ENCODE measurements at regions not wholly inside any gene's neighbourhood (a gene's known extent, or its start where the extent isn't known, plus 50 kb on each side); places are given as distances from the start of the nearest gene placed in this dataset.
"Not testable (repeated sequence)": the region's sequence is repeated elsewhere in the genome, so short reads cannot be mapped to it uniquely, and the experiment has no call there.

GRCh38 chr9:39587844-39588499, 232.5 kb downstream of the SPATA31A1 start:
- no peaks in the 10 kb centered on the region for H3K4me1 Mint-ChIP-seq (ENCODE audit: low read depth)
- H3K4me3 Mint-ChIP-seq: no peak overlapping the region
- H3K27ac Mint-ChIP-seq: no peak overlapping the region
- H3K36me3 Mint-ChIP-seq (ENCODE audit: low read depth): no peaks in the 10 kb centered on the region
- no peaks in the 10 kb centered on the region for H3K9me3 Mint-ChIP-seq
- no peaks in the 10 kb centered on the region for H3K27me3 Mint-ChIP-seq (ENCODE audit: low read depth)

- Mint-ChIP-seq H3K36me3 (ENCODE audit: low read depth) (no peaks in the 10 kb centered on the region), H3K4me1 (ENCODE audit: low read depth) (no peaks in the 10 kb centered on the region), H3K27me3 (ENCODE audit: low read depth) (no peaks in the 10 kb centered on the region), H3K27ac (no peak overlapping the region), H3K9me3 (no peaks in the 10 kb centered on the region), H3K4me3 (no peak overlapping the region)
Observed at GRCh38 chr9:39588500-39589137, 233.2 kb downstream of the SPATA31A1 start.

- not testable (repeated sequence) for H3K36me3 Mint-ChIP-seq (ENCODE audit: low read depth); H3K27me3 Mint-ChIP-seq (ENCODE audit: low read depth); H3K4me1 Mint-ChIP-seq (ENCODE audit: low read depth); H3K4me3 Mint-ChIP-seq; H3K9me3 Mint-ChIP-seq; H3K27ac Mint-ChIP-seq
Observed at GRCh38 chr9:39604089-39604488, 248.6 kb downstream of the SPATA31A1 start.

- H3K27ac Mint-ChIP-seq; H3K27me3 Mint-ChIP-seq (ENCODE audit: low read depth); H3K4me1 Mint-ChIP-seq (ENCODE audit: low read depth); H3K4me3 Mint-ChIP-seq; H3K9me3 Mint-ChIP-seq; H3K36me3 Mint-ChIP-seq (ENCODE audit: low read depth): not testable (repeated sequence)
Observed at GRCh38 chr9:39611449-39612231, 256.2 kb downstream of the SPATA31A1 start.

- H3K27me3 Mint-ChIP-seq (ENCODE audit: low read depth); H3K4me1 Mint-ChIP-seq (ENCODE audit: low read depth); H3K36me3 Mint-ChIP-seq (ENCODE audit: low read depth); H3K27ac Mint-ChIP-seq; H3K9me3 Mint-ChIP-seq; H3K4me3 Mint-ChIP-seq: not testable (repeated sequence)
Observed at GRCh38 chr9:39616480-39616879, 261.0 kb downstream of the SPATA31A1 start.

- not testable (repeated sequence) for H3K4me1 Mint-ChIP-seq (ENCODE audit: low read depth); H3K9me3 Mint-ChIP-seq; H3K36me3 Mint-ChIP-seq (ENCODE audit: low read depth)
Observed at GRCh38 chr9:39624048-39624447, 268.6 kb downstream of the SPATA31A1 start.

GRCh38 chr9:39632071-39632470, 276.6 kb downstream of the SPATA31A1 start:
- H3K27me3 Mint-ChIP-seq (ENCODE audit: low read depth); H3K4me1 Mint-ChIP-seq (ENCODE audit: low read depth); H3K9me3 Mint-ChIP-seq; H3K4me3 Mint-ChIP-seq; H3K36me3 Mint-ChIP-seq (ENCODE audit: low read depth); H3K27ac Mint-ChIP-seq: not testable (repeated sequence)

More at GRCh38 chr9:39624048-39624447, 268.6 kb downstream of the SPATA31A1 start:
- H3K27me3 Mint-ChIP-seq (ENCODE audit: low read depth); H3K27ac Mint-ChIP-seq; H3K4me3 Mint-ChIP-seq: not testable (repeated sequence)

GRCh38 chr9:39649029-39649428, 293.6 kb downstream of the SPATA31A1 start:
- H3K4me1 Mint-ChIP-seq (ENCODE audit: low read depth); H3K27me3 Mint-ChIP-seq (ENCODE audit: low read depth); H3K36me3 Mint-ChIP-seq (ENCODE audit: low read depth); H3K27ac Mint-ChIP-seq; H3K4me3 Mint-ChIP-seq; H3K9me3 Mint-ChIP-seq: not testable (repeated sequence)

- not testable (repeated sequence) for H3K4me3 Mint-ChIP-seq; H3K9me3 Mint-ChIP-seq; H3K36me3 Mint-ChIP-seq (ENCODE audit: low read depth); H3K27me3 Mint-ChIP-seq (ENCODE audit: low read depth); H3K27ac Mint-ChIP-seq; H3K4me1 Mint-ChIP-seq (ENCODE audit: low read depth)
Observed at GRCh38 chr9:39656960-39657603, 301.6 kb downstream of the SPATA31A1 start.

- H3K9me3 Mint-ChIP-seq; H3K27ac Mint-ChIP-seq; H3K27me3 Mint-ChIP-seq (ENCODE audit: low read depth); H3K4me3 Mint-ChIP-seq; H3K4me1 Mint-ChIP-seq (ENCODE audit: low read depth); H3K36me3 Mint-ChIP-seq (ENCODE audit: low read depth): not testable (repeated sequence)
Observed at GRCh38 chr9:39663020-39663419, 307.6 kb downstream of the SPATA31A1 start.

- H3K4me3 Mint-ChIP-seq; H3K9me3 Mint-ChIP-seq; H3K4me1 Mint-ChIP-seq (ENCODE audit: low read depth); H3K27me3 Mint-ChIP-seq (ENCODE audit: low read depth); H3K36me3 Mint-ChIP-seq (ENCODE audit: low read depth); H3K27ac Mint-ChIP-seq: not testable (repeated sequence)
Observed at GRCh38 chr9:39663713-39664112, 308.2 kb downstream of the SPATA31A1 start.

GRCh38 chr9:39665020-39665419, 309.6 kb downstream of the SPATA31A1 start:
- not testable (repeated sequence) for H3K4me3 Mint-ChIP-seq; H3K36me3 Mint-ChIP-seq (ENCODE audit: low read depth); H3K9me3 Mint-ChIP-seq; H3K4me1 Mint-ChIP-seq (ENCODE audit: low read depth); H3K27ac Mint-ChIP-seq; H3K27me3 Mint-ChIP-seq (ENCODE audit: low read depth)

GRCh38 chr9:39674437-39675210, 319.2 kb downstream of the SPATA31A1 start:
- not testable (repeated sequence) for H3K9me3 Mint-ChIP-seq; H3K27ac Mint-ChIP-seq; H3K36me3 Mint-ChIP-seq (ENCODE audit: low read depth); H3K4me3 Mint-ChIP-seq; H3K27me3 Mint-ChIP-seq (ENCODE audit: low read depth); H3K4me1 Mint-ChIP-seq (ENCODE audit: low read depth)

GRCh38 chr9:39675211-39675553, 319.7 kb downstream of the SPATA31A1 start:
- not testable (repeated sequence) for H3K4me1 Mint-ChIP-seq (ENCODE audit: low read depth); H3K36me3 Mint-ChIP-seq (ENCODE audit: low read depth); H3K9me3 Mint-ChIP-seq; H3K4me3 Mint-ChIP-seq; H3K27me3 Mint-ChIP-seq (ENCODE audit: low read depth); H3K27ac Mint-ChIP-seq
